ENCODE measurements at regions not wholly inside any gene's neighbourhood (a gene's known extent, or its start where the extent isn't known, plus 50 kb on each side); places are given as distances from the start of the nearest gene placed in this dataset.

DNA sequence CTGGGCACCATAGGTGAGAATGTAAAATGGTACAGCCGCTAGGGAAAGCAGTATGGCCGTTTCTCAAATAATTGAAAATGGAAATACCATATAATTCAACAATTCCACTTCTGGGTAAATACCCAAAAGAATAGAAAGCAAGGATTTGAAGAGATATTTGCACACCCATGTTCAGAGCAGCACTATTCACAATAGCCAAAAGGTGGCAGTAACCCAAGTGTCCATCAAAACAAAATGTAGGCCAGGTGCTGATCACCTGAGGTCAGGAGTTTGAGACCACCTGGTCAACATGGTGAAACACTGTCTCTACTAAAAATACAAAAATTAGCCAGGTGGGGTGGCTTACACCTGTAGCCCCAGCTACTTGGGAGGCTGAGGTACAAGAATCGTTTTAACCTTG, 62.1 kb downstream of the OLIG1 start:
- no peaks in the 10 kb centered on the region for H4K20me1 ChIP-seq (ENCODE audit: insufficient read depth, low read length)
- no peaks in the 10 kb centered on the region for H3K27me3 ChIP-seq (ENCODE audit: insufficient read depth, low read length, poor library complexity)
- H3K9ac ChIP-seq (ENCODE audit: low read depth, low read length) = no peak overlapping the region
- DNase-seq (no peak), ATAC-seq (ENCODE audit: insufficient read depth, low read depth) (no peak)
- H3K27ac ChIP-seq (ENCODE audit: low read length) = no peak overlapping the region
- H3K36me3 ChIP-seq (ENCODE audit: insufficient read depth, low read length) = no peaks in the 10 kb centered on the region
- no peak overlapping the region for H3K4me2 ChIP-seq (ENCODE audit: insufficient read depth, low read length)
- H3K4me1 ChIP-seq (ENCODE audit: insufficient read depth, low read length) = no peaks in the 10 kb centered on the region
- H2AFZ ChIP-seq (ENCODE audit: low read depth, low read length) = no peak overlapping the region
- H3K9me3 ChIP-seq (ENCODE audit: insufficient read depth, low read length, severe bottlenecking) = no peaks in the 10 kb centered on the region
- no peaks in the 10 kb centered on the region for H3K79me2 ChIP-seq (ENCODE audit: insufficient read depth, low read length)
- peak; percentile 40 for TF ChIP-seq CTCF (IDR thresholded peaks at IDR 0.05; ENCODE audit: borderline replicate concordance, extremely low read depth, low read length, poor library complexity, severe bottlenecking)
- no peak for TF ChIP-seq EZH2 (IDR thresholded peaks at IDR 0.05; ENCODE audit: borderline replicate concordance, low read depth, low read length, severe bottlenecking)
- no peak overlapping the region for H3K4me3 ChIP-seq (ENCODE audit: low read depth in 1 of 2, low read length in 2 of 2)

DNA sequence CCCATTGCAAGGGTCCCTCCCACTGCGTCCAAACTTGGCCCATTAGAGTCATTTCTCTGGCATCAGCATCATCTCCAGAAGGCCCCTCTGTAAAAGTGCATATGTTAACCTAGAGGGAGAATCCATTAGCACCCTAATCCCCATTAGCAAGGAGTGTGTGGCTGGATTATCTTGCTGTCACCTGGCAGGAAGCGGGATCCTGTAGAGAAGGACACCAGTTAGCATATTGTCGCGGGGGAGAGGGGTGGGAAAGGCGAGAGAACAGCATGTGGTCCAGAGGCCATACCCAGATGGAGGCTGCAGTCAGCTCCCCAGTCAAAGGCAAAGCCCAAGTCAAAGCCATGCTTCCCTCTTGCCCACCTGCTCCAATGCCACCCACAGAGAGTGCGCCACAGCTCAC, 64.0 kb downstream of the OLIG1 start:
- Histone ChIP-seq H3K27me3 (ENCODE audit: insufficient read depth, low read length, poor library complexity) (peaks cover 3% of the 10 kb centered on the region), H2AFZ (ENCODE audit: low read depth, low read length) (no peak overlapping the region), H3K4me1 (ENCODE audit: insufficient read depth, low read length) (no peaks in the 10 kb centered on the region), H3K27ac (ENCODE audit: low read length) (no peak overlapping the region), H3K36me3 (ENCODE audit: insufficient read depth, low read length) (no peaks in the 10 kb centered on the region), H3K4me2 (ENCODE audit: insufficient read depth, low read length) (no peak overlapping the region), H4K20me1 (ENCODE audit: insufficient read depth, low read length) (no peaks in the 10 kb centered on the region), H3K4me3 (ENCODE audit: low read depth in 1 of 2, low read length in 2 of 2) (no peak overlapping the region), H3K79me2 (ENCODE audit: insufficient read depth, low read length) (no peaks in the 10 kb centered on the region), H3K9ac (ENCODE audit: low read depth, low read length) (no peak overlapping the region), H3K9me3 (ENCODE audit: insufficient read depth, low read length, severe bottlenecking) (no peaks in the 10 kb centered on the region)
- DNase-seq (no peak), ATAC-seq (ENCODE audit: insufficient read depth, low read depth) (0 out of 3 replicates have a peak, but pooled peaks have one; percentile 7)
- TF ChIP-seq CTCF (IDR thresholded peaks at IDR 0.05; ENCODE audit: borderline replicate concordance, extremely low read depth, low read length, poor library complexity, severe bottlenecking) = no peak
- TF ChIP-seq EZH2 (IDR thresholded peaks at IDR 0.05; ENCODE audit: borderline replicate concordance, low read depth, low read length, severe bottlenecking) = no peak

GRCh38 chr21:33135925-33136324, 66.0 kb downstream of the OLIG1 start:
- no peak overlapping the region for H2AFZ ChIP-seq (ENCODE audit: low read depth, low read length)
- H3K27ac ChIP-seq (ENCODE audit: low read length) = no peak overlapping the region
- no peak overlapping the region for H3K4me3 ChIP-seq (ENCODE audit: low read depth in 1 of 2, low read length in 2 of 2)
- no peaks in the 10 kb centered on the region for H3K36me3 ChIP-seq (ENCODE audit: insufficient read depth, low read length)
- peaks cover 9% of the 10 kb centered on the region for H3K27me3 ChIP-seq (ENCODE audit: insufficient read depth, low read length, poor library complexity)
- TF ChIP-seq EZH2 (IDR thresholded peaks at IDR 0.05; ENCODE audit: borderline replicate concordance, low read depth, low read length, severe bottlenecking) = no peak
- no peak for TF ChIP-seq CTCF (IDR thresholded peaks at IDR 0.05; ENCODE audit: borderline replicate concordance, extremely low read depth, low read length, poor library complexity, severe bottlenecking)
- no peak overlapping the region for H3K9ac ChIP-seq (ENCODE audit: low read depth, low read length)
- H3K4me2 ChIP-seq (ENCODE audit: insufficient read depth, low read length) = no peak overlapping the region
- no peaks in the 10 kb centered on the region for H3K4me1 ChIP-seq (ENCODE audit: insufficient read depth, low read length)
- no peak for ATAC-seq (ENCODE audit: insufficient read depth, low read depth)
- H4K20me1 ChIP-seq (ENCODE audit: insufficient read depth, low read length) = no peaks in the 10 kb centered on the region
- DNase-seq = no peak
- H3K9me3 ChIP-seq (ENCODE audit: insufficient read depth, low read length, severe bottlenecking) = no peaks in the 10 kb centered on the region
- no peaks in the 10 kb centered on the region for H3K79me2 ChIP-seq (ENCODE audit: insufficient read depth, low read length)

All from DND-41 (cell line).